T-helper 1 cell treated with Interleukin-12 subunit alpha and Interleukin-12 subunit beta and Interleukin-4 antibody, amounts not matched to agents 30 ng/mL and 1 ng/mL, for 36 hours (primary cell): ENCODE measurements at regions not wholly inside any gene's neighbourhood (a gene's known extent, or its start where the extent isn't known, plus 50 kb on each side); places are given as distances from the start of the nearest gene placed in this dataset.
"Not testable (repeated sequence)": the region's sequence is repeated elsewhere in the genome, so short reads cannot be mapped to it uniquely, and the experiment has no call there.

ENCODE experiments used
- intact Hi-C: fragments of 100-400 bp; cut with micrococcal nuclease; formaldehyde crosslinking; loops from one replicate; pipeline ENCODE4 v1.15.1; 2024

- intact Hi-C loops = no loop called here
These were observed 50.3 kb upstream of the OSBPL11 start for GRCh38 chr3:125645616-125646015.

GRCh38 chr3:125646581-125646980 lies 51.3 kb upstream of the OSBPL11 start:
- intact Hi-C loops = no loop called here

- intact Hi-C loops = no loop called here
These were observed 52.2 kb upstream of the OSBPL11 start for GRCh38 chr3:125647318-125648014.

GRCh38 chr3:125651244-125651643 lies 55.9 kb upstream of the OSBPL11 start:
- intact Hi-C loops = no loop called here

- intact Hi-C loops = no loop called here
These were observed 57.1 kb upstream of the OSBPL11 start for GRCh38 chr3:125652349-125652748.

GRCh38 chr3:125654526-125654925 lies 59.2 kb upstream of the OSBPL11 start:
- intact Hi-C loops = no loop called here

- intact Hi-C loops = no loop called here
These were observed 67.4 kb upstream of the OSBPL11 start for GRCh38 chr3:125662675-125663074.

GRCh38 chr3:125670352-125670751 lies 75.1 kb upstream of the OSBPL11 start:
- intact Hi-C loops = no loop called here

GRCh38 chr3:125670945-125671344 lies 75.6 kb upstream of the OSBPL11 start:
- intact Hi-C loops = no loop called here

- intact Hi-C loops = no loop called here
These were observed 76.4 kb upstream of the OSBPL11 start for GRCh38 chr3:125671461-125672243.

GRCh38 chr3:125675791-125676190 lies 80.5 kb upstream of the OSBPL11 start:
- intact Hi-C loops = no loop called here

- intact Hi-C loops = no loop called here
These were observed 84.0 kb upstream of the OSBPL11 start for GRCh38 chr3:125679258-125679657.

GRCh38 chr3:125681146-125681545 lies 85.8 kb upstream of the OSBPL11 start:
- intact Hi-C loops = no loop called here

GRCh38 chr3:125681906-125682305 lies 86.6 kb upstream of the OSBPL11 start:
- intact Hi-C loops = not testable (repeated sequence)

GRCh38 chr3:125682610-125683009 lies 87.3 kb upstream of the OSBPL11 start:
- intact Hi-C loops = not testable (repeated sequence)

- intact Hi-C loops = no loop called here
These were observed 88.0 kb upstream of the OSBPL11 start for GRCh38 chr3:125683067-125683829.

GRCh38 chr3:125684199-125684598 lies 88.9 kb upstream of the OSBPL11 start:
- intact Hi-C loops = no loop called here

- intact Hi-C loops = not testable (repeated sequence)
These were observed 90.4 kb upstream of the OSBPL11 start for GRCh38 chr3:125685741-125686140.

- intact Hi-C loops = no loop called here
These were observed 97.1 kb upstream of the OSBPL11 start for GRCh38 chr3:125692361-125692760.

GRCh38 chr3:125693887-125694286 lies 98.6 kb upstream of the OSBPL11 start:
- intact Hi-C loops = loop anchor here (2.0 kb wide), 1 partner anchor 45 kb away; no protein-coding TSS in a partner anchor

GRCh38 chr3:125694761-125695294 lies 99.5 kb upstream of the OSBPL11 start:
- intact Hi-C loops = loop anchor here (2.0 kb wide), 1 partner anchor 44 kb away; no protein-coding TSS in a partner anchor

GRCh38 chr3:125695688-125696087 lies 100.4 kb upstream of the OSBPL11 start:
- intact Hi-C loops = loop anchor here (2.0 kb wide), 1 partner anchor 43 kb away; no protein-coding TSS in a partner anchor
